Keratinocyte (primary cell): ENCODE measurements at regions not wholly inside any gene's neighbourhood (a gene's known extent, or its start where the extent isn't known, plus 50 kb on each side); places are given as distances from the start of the nearest gene placed in this dataset.

ENCODE experiments used
- DNase-seq: peaks from one replicate; pipeline ENCODE4 v3.0.0-alpha.2; 2011; ENCODE audit warnings: low read depth, missing footprints, low spot score
- FAIRE-seq: peaks from 2 replicates; lab custom pipeline; 2011; peaks lifted over from hg19 to GRCh38; lab: Jason Lieb, UNC
- H2AFZ ChIP-seq: 2 replicates; pipeline ENCODE4 v1.6.0; 2012; ENCODE audit warnings: low read length, control low read depth, inconsistent platforms; ENCODE audit not compliant: control insufficient read depth
- H3K27ac ChIP-seq: 2 replicates; pipeline ENCODE4 v1.5.1; 2011; ENCODE audit warnings: low read length; ENCODE audit not compliant: control insufficient read depth, insufficient read depth
- H3K27me3 ChIP-seq: 3 replicates; pipeline ENCODE4 v1.6.0; 2011; ENCODE audit warnings: low read length; ENCODE audit not compliant: control insufficient read depth, insufficient read depth; ENCODE audit errors: extremely low read depth
- H3K36me3 ChIP-seq, 2 experiments: 2 replicates in 1 of 2; 3 replicates in 1 of 2; pipeline ENCODE4 v1.5.1; 2011; ENCODE audit warnings: low read length in 2 of 2, mild to moderate bottlenecking in 1 of 2; ENCODE audit not compliant: control insufficient read depth in 2 of 2, insufficient read depth in 2 of 2; ENCODE audit errors: extremely low read depth in 1 of 2
- H3K4me1 ChIP-seq: 3 replicates; pipeline ENCODE4 v1.5.1; 2011; ENCODE audit warnings: low read length; ENCODE audit not compliant: control insufficient read depth, insufficient read depth; ENCODE audit errors: extremely low read depth
- H3K4me2 ChIP-seq: 3 replicates; pipeline ENCODE4 v1.6.0; 2011; ENCODE audit warnings: low read depth, low read length; ENCODE audit not compliant: control insufficient read depth, insufficient read depth; ENCODE audit errors: extremely low read depth
- H3K4me3 ChIP-seq, 3 experiments: fragments of 200-600 bp in 1 of 3; sonication (generic) in 1 of 3; 2 replicates in 2 of 3; 3 replicates in 1 of 3; pipeline ENCODE4 v1.5.1; 2011 to 2016; ENCODE audit warnings: low read length in 3 of 3, mild to moderate bottlenecking in 3 of 3, control low read depth in 2 of 3, inconsistent platforms in 1 of 3, low read depth in 1 of 3, mixed read lengths in 1 of 3, mixed run types in 1 of 3, moderate library complexity in 1 of 3; ENCODE audit not compliant: control insufficient read depth in 2 of 3, insufficient read depth in 2 of 3; ENCODE audit errors: extremely low read depth in 1 of 3
- H3K79me2 ChIP-seq: 2 replicates; pipeline ENCODE4 v1.6.0; 2012; ENCODE audit warnings: low read length; ENCODE audit not compliant: control insufficient read depth, insufficient read depth
- H3K9ac ChIP-seq: 3 replicates; pipeline ENCODE4 v1.6.0; 2011; ENCODE audit warnings: low read length; ENCODE audit not compliant: control insufficient read depth, insufficient read depth; ENCODE audit errors: extremely low read depth
- H3K9me1 ChIP-seq: 3 replicates; pipeline ENCODE4 v1.6.0; 2011; ENCODE audit warnings: low read length; ENCODE audit not compliant: control insufficient read depth, insufficient read depth; ENCODE audit errors: extremely low read depth
- H3K9me3 ChIP-seq: 2 replicates; pipeline ENCODE4 v1.5.1; 2012; ENCODE audit warnings: low read depth, low read length; ENCODE audit not compliant: control insufficient read depth
- H4K20me1 ChIP-seq: 3 replicates; pipeline ENCODE4 v1.6.0; 2011; ENCODE audit warnings: low read length; ENCODE audit not compliant: control insufficient read depth, insufficient read depth; ENCODE audit errors: extremely low read depth
- EZH2 ChIP-seq: IDR thresholded peaks from one replicate; pipeline ENCODE4 v1.6.1; 2012; ENCODE audit warnings: inconsistent platforms, mild to moderate bottlenecking, low read length, moderate library complexity
- dilution Hi-C: fragments of 300-500 bp; cut with MboI; formaldehyde crosslinking; loops from one replicate; pipeline ENCODE4 v1.7.0; 2020; ENCODE audit warnings: low sequenced_read_pairs; ENCODE audit not compliant: extremely low pct_ligation_motif_present
- TF ChIP-seq, protein P1 (sequence below), 3 experiments: IDR thresholded peaks in 1 of 3; conservative IDR thresholded peaks in 1 of 3; optimal IDR thresholded peaks in 1 of 3; 2 replicates in 2 of 3; 3 replicates in 1 of 3; pipeline versions ENCODE3 to v1.5.1; 2011; ENCODE audit warnings: low read length in 3 of 3, mild to moderate bottlenecking in 3 of 3, moderate library complexity in 2 of 3, control low read depth in 1 of 3, inconsistent platforms in 1 of 3; ENCODE audit not compliant: insufficient read depth in 2 of 3; ENCODE audit errors: extremely low read depth in 1 of 3

GRCh38 chr16:27703121-27703520, 153.2 kb downstream of the KATNIP start:
- no peak overlapping the region for H3K9ac ChIP-seq
- no peak overlapping the region for H2AFZ ChIP-seq
- DNase-seq (no peak), FAIRE-seq (no peak)
- H3K9me1 ChIP-seq = no peaks in the 10 kb centered on the region
- no peaks in the 10 kb centered on the region for H3K79me2 ChIP-seq
- no peaks in the 10 kb centered on the region for H4K20me1 ChIP-seq
- H3K36me3 ChIP-seq = peaks cover 8 to 11% of the 10 kb centered on the region in 2 experiments
- no peaks in the 10 kb centered on the region for H3K9me3 ChIP-seq
- no peak overlapping the region for H3K4me2 ChIP-seq
- H3K27ac ChIP-seq = no peak overlapping the region
- H3K4me1 ChIP-seq = no peaks in the 10 kb centered on the region
- TF ChIP-seq, protein P1, sequence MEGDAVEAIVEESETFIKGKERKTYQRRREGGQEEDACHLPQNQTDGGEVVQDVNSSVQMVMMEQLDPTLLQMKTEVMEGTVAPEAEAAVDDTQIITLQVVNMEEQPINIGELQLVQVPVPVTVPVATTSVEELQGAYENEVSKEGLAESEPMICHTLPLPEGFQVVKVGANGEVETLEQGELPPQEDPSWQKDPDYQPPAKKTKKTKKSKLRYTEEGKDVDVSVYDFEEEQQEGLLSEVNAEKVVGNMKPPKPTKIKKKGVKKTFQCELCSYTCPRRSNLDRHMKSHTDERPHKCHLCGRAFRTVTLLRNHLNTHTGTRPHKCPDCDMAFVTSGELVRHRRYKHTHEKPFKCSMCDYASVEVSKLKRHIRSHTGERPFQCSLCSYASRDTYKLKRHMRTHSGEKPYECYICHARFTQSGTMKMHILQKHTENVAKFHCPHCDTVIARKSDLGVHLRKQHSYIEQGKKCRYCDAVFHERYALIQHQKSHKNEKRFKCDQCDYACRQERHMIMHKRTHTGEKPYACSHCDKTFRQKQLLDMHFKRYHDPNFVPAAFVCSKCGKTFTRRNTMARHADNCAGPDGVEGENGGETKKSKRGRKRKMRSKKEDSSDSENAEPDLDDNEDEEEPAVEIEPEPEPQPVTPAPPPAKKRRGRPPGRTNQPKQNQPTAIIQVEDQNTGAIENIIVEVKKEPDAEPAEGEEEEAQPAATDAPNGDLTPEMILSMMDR (optimal IDR thresholded peaks at IDR 0.05 in 1 of 3, IDR thresholded peaks at IDR 0.05 in 1 of 3, conservative IDR thresholded peaks at IDR 0.05 in 1 of 3; ENCODE audit: extremely low read depth in 1 of 3, insufficient read depth in 2 of 3, low read length in 3 of 3) = no peak
- TF ChIP-seq EZH2 = no peak
- no peak overlapping the region for H3K4me3 ChIP-seq
- dilution Hi-C loops = no loop called here
- no peaks in the 10 kb centered on the region for H3K27me3 ChIP-seq

GRCh38 chr16:27703545-27703944, 153.6 kb downstream of the KATNIP start:
- no peaks in the 10 kb centered on the region for H3K4me1 ChIP-seq
- H3K79me2 ChIP-seq = no peaks in the 10 kb centered on the region
- H3K36me3 ChIP-seq = peaks cover 7 to 10% of the 10 kb centered on the region in 2 experiments
- no peak overlapping the region for H3K27ac ChIP-seq
- TF ChIP-seq EZH2 = no peak
- TF ChIP-seq, protein P1 (optimal IDR thresholded peaks at IDR 0.05 in 1 of 3, IDR thresholded peaks at IDR 0.05 in 1 of 3, conservative IDR thresholded peaks at IDR 0.05 in 1 of 3; ENCODE audit: extremely low read depth in 1 of 3, insufficient read depth in 2 of 3, low read length in 3 of 3) = no peak
- H3K9ac ChIP-seq = no peak overlapping the region
- DNase-seq (no peak), FAIRE-seq (no peak)
- no peaks in the 10 kb centered on the region for H4K20me1 ChIP-seq
- H3K4me3 ChIP-seq = no peak overlapping the region
- no peaks in the 10 kb centered on the region for H3K27me3 ChIP-seq
- dilution Hi-C loops = no loop called here
- no peaks in the 10 kb centered on the region for H3K9me3 ChIP-seq
- H3K9me1 ChIP-seq = no peaks in the 10 kb centered on the region
- H3K4me2 ChIP-seq = no peak overlapping the region
- no peak overlapping the region for H2AFZ ChIP-seq
